Esophagus (tissue), 2 donors: ENCODE measurements at regions not wholly inside any gene's neighbourhood (a gene's known extent, or its start where the extent isn't known, plus 50 kb on each side); places are given as distances from the start of the nearest gene placed in this dataset.
"Not testable (repeated sequence)": the region's sequence is repeated elsewhere in the genome, so short reads cannot be mapped to it uniquely, and the experiment has no call there.

Source experiments
- H3K27ac ChIP-seq, 2 donors: one replicate each; pipeline ENCODE4 v1.5.1; 2013; ENCODE audit warnings: low read depth in 2 of 2, mild to moderate bottlenecking in 2 of 2, inconsistent platforms in 1 of 2, low read length in 1 of 2, moderate library complexity in 1 of 2
- H3K27me3 ChIP-seq, 2 donors: one replicate each; pipeline ENCODE4 v1.6.1; 2013; ENCODE audit warnings: low read length in 2 of 2, control low read depth in 1 of 2, mild to moderate bottlenecking in 1 of 2; ENCODE audit not compliant: insufficient read depth in 2 of 2, control insufficient read depth in 1 of 2
- H3K36me3 ChIP-seq, 2 donors: one replicate each; pipeline ENCODE4 v1.6.1; 2013; ENCODE audit warnings: low read length in 1 of 2; ENCODE audit not compliant: control insufficient read depth in 2 of 2, insufficient read depth in 2 of 2
- H3K4me1 ChIP-seq, 2 donors: one replicate each; pipeline ENCODE4 v1.6.1; 2013; ENCODE audit warnings: low read length in 1 of 2; ENCODE audit not compliant: control insufficient read depth in 2 of 2, insufficient read depth in 2 of 2
- H3K4me3 ChIP-seq, 2 donors: one replicate each; pipeline ENCODE4 v1.5.1; 2013; ENCODE audit warnings: low read length in 2 of 2, mild to moderate bottlenecking in 2 of 2, low read depth in 1 of 2, moderate library complexity in 1 of 2
- H3K9me3 ChIP-seq, 2 donors: one replicate each; pipeline ENCODE4 v1.6.1; 2013; ENCODE audit warnings: mild to moderate bottlenecking in 2 of 2, low read depth in 1 of 2, low read length in 1 of 2, moderate library complexity in 1 of 2; ENCODE audit not compliant: control insufficient read depth in 2 of 2, insufficient read depth in 1 of 2
- WGBS, 2 donors: extraction: QIAGEN DNeasy Blood & Tissue Kit; methylation state at CpG; one replicate each; pipeline ENCODE4 v1.1.7; 2013; 5-methylcytosine and 5-hydroxymethylcytosine counted together
- donor health status: healthy with polysubstance abuse.
- donor health status: Bipolar disorder and iron deficiency.

- Histone ChIP-seq H3K27me3 (no peaks in the 10 kb centered on the region), H3K27ac (no peak overlapping the region), H3K4me1 (no peaks in the 10 kb centered on the region), H3K9me3 (no peaks in the 10 kb centered on the region), H3K4me3 (no peak overlapping the region), H3K36me3 (no peaks in the 10 kb centered on the region)
- WGBS, 2 donors = 55 to 66% methylated on average over 2 of the region's 2 CpGs
Measured at GRCh38 chr2:52343706-52344266, 1311.9 kb upstream of the NRXN1 start.

DNA sequence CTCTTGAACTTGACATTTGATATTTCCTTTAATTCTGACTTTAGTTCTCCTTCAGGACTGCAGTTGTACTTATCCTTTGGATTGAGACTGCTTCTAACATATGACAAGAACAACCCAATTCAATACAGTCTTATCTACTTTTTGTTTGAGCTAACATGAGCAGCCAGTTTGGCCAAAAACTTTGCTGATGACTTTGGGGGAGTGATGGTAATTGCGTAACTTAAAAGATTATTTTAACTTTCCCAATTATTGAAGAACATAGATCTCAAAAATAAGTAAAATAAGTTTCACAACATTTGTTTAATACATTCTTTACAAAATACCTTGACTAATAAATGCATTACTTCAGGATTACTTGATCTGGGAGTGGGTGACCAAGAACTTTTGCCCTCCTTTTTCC lies 1311.1 kb upstream of the NRXN1 start:
- no peak overlapping the region for H3K27ac ChIP-seq
- no peaks in the 10 kb centered on the region for H3K4me1 ChIP-seq
- WGBS, 2 donors = 58 to 86% methylated on average over 1 of the region's 1 CpG

DNA sequence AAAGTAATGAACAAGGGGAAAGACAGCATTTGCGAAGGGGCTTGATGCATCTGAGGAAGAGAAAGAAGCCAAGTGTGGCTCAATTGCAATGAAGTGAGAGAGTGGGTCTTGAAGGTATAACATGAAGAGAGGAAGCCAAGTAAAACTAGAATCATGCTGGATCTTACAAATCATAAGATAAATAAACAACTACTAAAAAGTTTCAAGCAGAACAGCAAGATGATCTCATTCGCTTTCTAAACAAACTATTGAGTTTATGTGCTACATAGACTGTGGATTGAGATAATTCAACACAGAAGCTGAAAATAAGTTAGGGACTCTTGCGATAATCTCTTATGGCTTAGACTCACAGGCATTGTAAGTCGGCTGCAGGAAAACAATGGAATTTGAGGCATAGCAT lies 1310.5 kb upstream of the NRXN1 start:
- no peaks in the 10 kb centered on the region for H3K4me1 ChIP-seq
- H3K27ac ChIP-seq = no peak overlapping the region
- H3K27me3 ChIP-seq = no peaks in the 10 kb centered on the region
- WGBS, 2 donors = 79 to 80% methylated on average over 4 of the region's 4 CpGs
- no peaks in the 10 kb centered on the region for H3K9me3 ChIP-seq
- H3K4me3 ChIP-seq = no peak overlapping the region
- H3K36me3 ChIP-seq = no peaks in the 10 kb centered on the region

More for the DNA sequence above, 1311.1 kb upstream of the NRXN1 start:
- Histone ChIP-seq H3K4me3 (no peak overlapping the region), H3K27me3 (no peaks in the 10 kb centered on the region), H3K36me3 (no peaks in the 10 kb centered on the region), H3K9me3 (no peaks in the 10 kb centered on the region)

DNA sequence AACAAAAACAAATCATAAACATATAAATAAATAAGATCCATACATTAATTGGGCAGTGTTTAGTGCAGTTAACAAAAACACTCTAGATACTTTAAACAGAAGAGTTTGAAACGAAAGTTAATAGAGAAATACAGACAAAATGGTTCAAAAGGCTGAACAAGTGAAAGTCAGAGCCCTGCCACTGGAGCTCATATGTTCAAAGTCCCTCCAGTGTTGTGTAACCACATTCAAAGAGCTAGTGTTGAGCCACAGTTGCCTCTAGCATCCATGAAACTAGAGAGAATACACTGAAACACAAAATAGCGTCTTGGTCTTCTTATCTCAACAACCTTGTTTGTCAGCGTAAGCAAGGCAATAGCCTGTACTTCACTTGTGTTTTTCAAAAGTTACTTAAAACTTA lies 1309.8 kb upstream of the NRXN1 start:
- 68 to 74% methylated on average over 3 of the region's 3 CpGs for WGBS, 2 donors
- H3K27me3 ChIP-seq = no peaks in the 10 kb centered on the region
- no peaks in the 10 kb centered on the region for H3K36me3 ChIP-seq
- H3K4me3 ChIP-seq = no peak overlapping the region
- no peaks in the 10 kb centered on the region for H3K4me1 ChIP-seq
- H3K27ac ChIP-seq = no peak overlapping the region
- H3K9me3 ChIP-seq = no peaks in the 10 kb centered on the region

DNA sequence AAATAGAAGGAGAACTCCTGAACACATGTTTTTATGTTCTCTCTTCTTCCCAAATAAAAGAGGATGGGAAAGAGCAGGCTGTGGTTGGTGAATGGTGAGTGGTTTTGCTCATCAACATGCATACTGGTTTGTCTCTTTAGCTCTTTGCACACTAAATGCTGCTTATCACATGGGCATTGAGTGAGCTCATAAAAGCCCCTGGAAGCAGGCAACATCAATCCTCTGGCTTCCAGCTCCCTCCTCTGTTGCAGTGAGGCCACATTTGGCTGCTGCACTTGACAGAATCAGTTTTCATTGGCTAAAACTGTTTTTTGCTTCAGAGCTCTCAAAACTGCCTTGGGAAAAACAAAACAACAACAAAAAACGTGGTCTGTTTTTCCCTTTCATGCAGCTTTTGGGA lies 1308.2 kb upstream of the NRXN1 start:
- no peaks in the 10 kb centered on the region for H3K4me1 ChIP-seq
- H3K4me3 ChIP-seq = no peak overlapping the region
- no peak overlapping the region for H3K27ac ChIP-seq
- H3K9me3 ChIP-seq = no peaks in the 10 kb centered on the region
- no peaks in the 10 kb centered on the region for H3K27me3 ChIP-seq
- WGBS, 2 donors = 16 to 20% methylated on average over 1 of the region's 1 CpG
- H3K36me3 ChIP-seq = no peaks in the 10 kb centered on the region

DNA sequence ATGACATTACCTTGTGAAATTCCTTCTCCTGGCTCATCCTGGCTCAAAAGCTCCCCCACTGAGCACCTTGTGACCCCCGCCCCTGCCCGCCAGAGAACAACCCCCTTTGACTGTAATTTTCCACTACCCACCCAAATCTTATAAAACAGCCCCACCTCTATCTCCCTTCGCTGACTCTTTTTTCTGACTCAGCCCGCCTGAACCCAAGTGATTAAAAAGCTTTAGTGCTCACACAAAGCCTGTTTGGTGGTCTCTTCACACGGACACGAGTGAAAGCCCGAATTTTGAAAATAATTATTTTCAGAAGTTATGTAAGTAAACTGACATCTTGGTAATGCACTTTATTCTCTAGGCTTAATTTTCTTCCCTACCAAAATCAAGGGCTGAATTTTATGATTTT lies 1305.9 kb upstream of the NRXN1 start:
- not testable (repeated sequence) for H3K4me3 ChIP-seq, H3K27ac ChIP-seq, H3K9me3 ChIP-seq, H3K27me3 ChIP-seq, H3K36me3 ChIP-seq, H3K4me1 ChIP-seq
- WGBS, 2 donors = 69 to 77% methylated on average over 6 to 7 of the region's 7 CpGs

DNA sequence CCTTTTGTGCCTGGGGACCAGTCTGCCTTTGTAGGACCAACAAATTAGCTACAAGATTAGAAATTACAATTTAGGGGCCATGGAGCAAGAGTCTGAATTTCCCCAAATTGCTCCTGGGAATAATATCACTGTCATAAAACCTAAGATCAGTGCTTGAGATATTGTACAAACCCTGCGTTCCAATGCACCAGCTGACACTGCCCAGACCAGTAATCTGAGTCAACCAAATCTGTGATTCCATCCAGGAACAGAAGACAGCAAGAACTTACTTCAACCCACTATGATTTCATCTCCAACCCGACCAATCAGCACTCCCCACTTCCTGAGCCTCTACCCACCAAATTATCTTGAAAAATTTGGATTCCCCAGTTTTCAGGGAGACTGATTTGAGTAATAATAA lies 1305.0 kb upstream of the NRXN1 start:
- no peak overlapping the region for H3K4me3 ChIP-seq
- H3K27me3 ChIP-seq = no peaks in the 10 kb centered on the region
- 62 to 72% methylated on average over 2 of the region's 2 CpGs for WGBS, 2 donors
- no peak overlapping the region for H3K27ac ChIP-seq
- no peaks in the 10 kb centered on the region for H3K4me1 ChIP-seq
- H3K36me3 ChIP-seq = no peaks in the 10 kb centered on the region
- peaks cover 0 to 2% of the 10 kb centered on the region in 2 donors for H3K9me3 ChIP-seq

DNA sequence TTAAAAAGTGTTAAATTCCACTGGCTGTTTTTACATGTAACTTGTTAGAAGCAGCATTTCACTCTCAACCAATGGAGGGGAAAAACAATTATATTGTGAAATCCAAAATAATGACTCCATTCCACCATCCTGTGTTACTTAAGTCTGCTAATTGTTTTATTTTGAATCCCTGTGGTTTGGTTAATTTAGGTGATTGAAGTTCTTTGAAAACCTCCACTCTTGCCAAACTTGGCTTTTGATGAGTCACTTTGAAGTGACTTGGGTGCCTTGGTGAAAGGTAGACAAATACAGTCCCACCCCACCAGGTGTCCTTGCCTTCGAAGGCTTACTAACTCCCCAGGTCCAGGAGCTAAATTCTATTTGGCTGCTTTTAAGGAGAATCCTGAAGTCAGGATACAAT lies 1303.8 kb upstream of the NRXN1 start:
- H3K36me3 ChIP-seq = no peaks in the 10 kb centered on the region
- H3K4me1 ChIP-seq = no peaks in the 10 kb centered on the region
- 26 to 32% methylated on average over 1 of the region's 1 CpG for WGBS, 2 donors
- H3K27ac ChIP-seq = no peak overlapping the region
- H3K9me3 ChIP-seq = peaks cover 0 to 2% of the 10 kb centered on the region in 2 donors
- H3K27me3 ChIP-seq = no peaks in the 10 kb centered on the region
- H3K4me3 ChIP-seq = no peak overlapping the region

DNA sequence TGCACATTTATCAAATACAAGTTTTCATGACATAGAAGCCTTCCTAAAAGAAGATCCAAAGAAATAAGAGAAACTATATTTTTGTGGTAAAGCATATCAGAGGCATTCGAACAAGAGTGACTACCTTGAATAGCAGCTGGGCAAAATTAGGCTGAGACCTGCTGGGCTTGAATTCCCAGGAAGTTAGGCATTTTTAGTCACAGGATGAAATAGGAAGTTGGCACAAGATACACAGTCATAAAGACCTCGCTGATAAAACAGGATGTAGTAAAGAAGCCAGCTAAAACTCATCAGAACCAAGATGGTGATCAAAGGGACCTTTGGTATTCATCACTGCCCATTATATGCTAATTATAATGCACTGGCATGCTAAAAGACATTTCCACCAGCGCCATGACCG lies 1302.3 kb upstream of the NRXN1 start:
- H3K27me3 ChIP-seq = no peaks in the 10 kb centered on the region
- no peaks in the 10 kb centered on the region for H3K4me1 ChIP-seq
- no peak overlapping the region for H3K4me3 ChIP-seq
- H3K9me3 ChIP-seq = peaks cover 0 to 2% of the 10 kb centered on the region in 2 donors
- H3K36me3 ChIP-seq = no peaks in the 10 kb centered on the region
- H3K27ac ChIP-seq = no peak overlapping the region
- 70 to 79% methylated on average over 4 of the region's 4 CpGs for WGBS, 2 donors

DNA sequence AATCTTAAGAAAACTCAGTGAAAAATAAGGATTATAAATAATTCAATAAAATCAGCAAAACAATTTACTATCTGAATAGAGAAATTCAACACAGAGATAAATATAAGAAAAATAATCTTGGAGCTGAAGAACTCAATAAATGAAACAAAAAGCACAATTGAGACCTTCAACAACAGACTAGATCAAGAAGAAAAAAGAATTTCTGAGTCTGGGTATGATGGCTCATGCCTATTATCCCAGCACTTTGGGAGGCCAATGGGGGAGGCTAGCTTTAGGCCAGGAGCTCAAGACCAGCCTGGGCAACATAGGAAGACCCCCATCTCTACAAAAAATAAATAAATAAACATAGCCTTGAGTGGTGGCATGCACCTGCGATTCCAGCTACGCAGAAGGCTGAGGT lies 1295.7 kb upstream of the NRXN1 start:
- WGBS, 2 donors = 97 to 100% methylated on average over 2 of the region's 2 CpGs
- Histone ChIP-seq H3K4me3 (no peak overlapping the region), H3K36me3 (no peaks in the 10 kb centered on the region), H3K9me3 (peaks cover 0 to 7% of the 10 kb centered on the region in 2 donors), H3K27ac (no peak overlapping the region), H3K27me3 (no peaks in the 10 kb centered on the region), H3K4me1 (no peaks in the 10 kb centered on the region)
